ENCODE measurements at regions not wholly inside any gene's neighbourhood (a gene's known extent, or its start where the extent isn't known, plus 50 kb on each side); places are given as distances from the start of the nearest gene placed in this dataset.

DNA sequence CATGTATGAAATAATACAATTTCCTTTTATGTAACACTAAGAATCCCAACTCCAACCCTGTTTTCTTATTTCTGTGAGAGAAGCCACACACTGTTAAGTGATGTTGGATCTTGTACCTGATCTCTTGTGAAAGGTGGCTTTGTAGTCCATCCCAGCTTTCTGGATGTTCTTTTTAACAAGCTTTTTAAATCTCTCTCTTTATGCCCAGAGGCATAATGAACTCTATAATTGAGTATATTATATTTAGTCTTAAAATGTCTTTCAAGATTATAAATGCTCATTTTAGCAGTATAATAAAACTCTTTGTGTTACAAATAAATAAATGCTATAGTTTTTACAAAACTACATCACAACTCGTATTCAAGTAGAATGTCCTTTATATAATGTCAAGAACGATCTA is 922.1 kb downstream of the EPHA7 start:
- TF ChIP-seq, protein P1, sequence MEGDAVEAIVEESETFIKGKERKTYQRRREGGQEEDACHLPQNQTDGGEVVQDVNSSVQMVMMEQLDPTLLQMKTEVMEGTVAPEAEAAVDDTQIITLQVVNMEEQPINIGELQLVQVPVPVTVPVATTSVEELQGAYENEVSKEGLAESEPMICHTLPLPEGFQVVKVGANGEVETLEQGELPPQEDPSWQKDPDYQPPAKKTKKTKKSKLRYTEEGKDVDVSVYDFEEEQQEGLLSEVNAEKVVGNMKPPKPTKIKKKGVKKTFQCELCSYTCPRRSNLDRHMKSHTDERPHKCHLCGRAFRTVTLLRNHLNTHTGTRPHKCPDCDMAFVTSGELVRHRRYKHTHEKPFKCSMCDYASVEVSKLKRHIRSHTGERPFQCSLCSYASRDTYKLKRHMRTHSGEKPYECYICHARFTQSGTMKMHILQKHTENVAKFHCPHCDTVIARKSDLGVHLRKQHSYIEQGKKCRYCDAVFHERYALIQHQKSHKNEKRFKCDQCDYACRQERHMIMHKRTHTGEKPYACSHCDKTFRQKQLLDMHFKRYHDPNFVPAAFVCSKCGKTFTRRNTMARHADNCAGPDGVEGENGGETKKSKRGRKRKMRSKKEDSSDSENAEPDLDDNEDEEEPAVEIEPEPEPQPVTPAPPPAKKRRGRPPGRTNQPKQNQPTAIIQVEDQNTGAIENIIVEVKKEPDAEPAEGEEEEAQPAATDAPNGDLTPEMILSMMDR (IDR thresholded peaks at IDR 0.05) = no peak
- no peak for TF ChIP-seq POLR2A (IDR thresholded peaks at IDR 0.05)
